IMR-90 (cell line): ENCODE measurements at regions not wholly inside any gene's neighbourhood (a gene's known extent, or its start where the extent isn't known, plus 50 kb on each side); places are given as distances from the start of the nearest gene placed in this dataset.

Experiments
- CTCF ChIP-seq: conservative IDR thresholded peaks from 2 replicates; pipeline ENCODE4 v1.5.1; 2012; ENCODE audit warnings: mild to moderate bottlenecking, low read depth, low read length, improper control_type of control experiment
- ELK1 ChIP-seq: fragments of 150-350 bp; IDR thresholded peaks from 2 replicates; pipeline ENCODE4 v1.6.1; 2016; ENCODE audit warnings: low read depth, mild to moderate bottlenecking, low read length, moderate library complexity, borderline replicate concordance
- FOS ChIP-seq: fragments of 150-350 bp; IDR thresholded peaks from 2 replicates; pipeline ENCODE4 v1.6.1; 2016; ENCODE audit warnings: low read depth, low read length
- MXI1 ChIP-seq: IDR thresholded peaks from 2 replicates; pipeline ENCODE4 v1.6.1; 2012; ENCODE audit warnings: low read depth, mild to moderate bottlenecking, low read length, moderate library complexity, borderline replicate concordance
- POLR2A ChIP-seq: IDR thresholded peaks from 2 replicates; pipeline ENCODE4 v1.6.1; 2012; ENCODE audit warnings: mild to moderate bottlenecking, low read depth, low read length
- RFX5 ChIP-seq: IDR thresholded peaks from 2 replicates; pipeline ENCODE4 v1.8.0; 2012; ENCODE audit warnings: low read depth, mild to moderate bottlenecking, low read length, moderate library complexity

GRCh38 chr10:56085406-56086122 lies 275.5 kb downstream of the ZWINT start:
- no peak for TF ChIP-seq CTCF
- no peak for TF ChIP-seq POLR2A
- TF ChIP-seq FOS: no peak
- TF ChIP-seq ELK1: no peak
- no peak for TF ChIP-seq RFX5
- no peak for TF ChIP-seq MXI1
